ENCODE measurements at regions not wholly inside any gene's neighbourhood (a gene's known extent, or its start where the extent isn't known, plus 50 kb on each side); places are given as distances from the start of the nearest gene placed in this dataset.

- TF ChIP-seq RAD21 (conservative IDR thresholded peaks at IDR 0.05) = no peak
- no peak for TF ChIP-seq REST (IDR thresholded peaks at IDR 0.05; ENCODE audit: borderline replicate concordance)
- no peak for TF ChIP-seq TAF1 (IDR thresholded peaks at IDR 0.05; ENCODE audit: low read depth)
- TF ChIP-seq MXI1 (conservative IDR thresholded peaks at IDR 0.05; ENCODE audit: poor library complexity, severe bottlenecking) = no peak
- TF ChIP-seq SMC3 (conservative IDR thresholded peaks at IDR 0.05; ENCODE audit: poor library complexity) = no peak
- TF ChIP-seq EZH2 (IDR thresholded peaks at IDR 0.05; ENCODE audit: borderline replicate concordance, insufficient read depth, low read length, poor library complexity, severe bottlenecking) = no peak
- no peak for TF ChIP-seq EP300 (conservative IDR thresholded peaks at IDR 0.05; ENCODE audit: poor library complexity, severe bottlenecking)
- no peak for TF ChIP-seq POLR2AphosphoS5 (IDR thresholded peaks at IDR 0.05)
- no peak for TF ChIP-seq CTCF (IDR thresholded peaks at IDR 0.05; ENCODE audit: poor library complexity, severe bottlenecking)
- H3K4me2 ChIP-seq (ENCODE audit: low read length) = no peak overlapping the region
- H3K79me2 ChIP-seq (replicated peaks; ENCODE audit: insufficient read depth, low read length) = no peaks in the 10 kb centered on the region
- no peaks in the 10 kb centered on the region for H3F3A ChIP-seq (ENCODE audit: insufficient read depth, low read length, poor library complexity, severe bottlenecking)
- no peak overlapping the region for H2AFZ ChIP-seq (ENCODE audit: low read depth, low read length)
- H3K27ac ChIP-seq (ENCODE audit: low read length) = no peak overlapping the region
- H3K4me3 ChIP-seq (ENCODE audit: low read length) = no peak overlapping the region
- H3K9ac ChIP-seq (ENCODE audit: low read length) = no peak overlapping the region
- H3K9me3 ChIP-seq (ENCODE audit: low read length) = no peaks in the 10 kb centered on the region
- no peaks in the 10 kb centered on the region for H3K9me2 ChIP-seq (ENCODE audit: insufficient read depth, low read length)
- H4K20me1 ChIP-seq (ENCODE audit: insufficient read depth) = no peaks in the 10 kb centered on the region
- no peaks in the 10 kb centered on the region for H3K36me3 ChIP-seq (ENCODE audit: insufficient read depth, low read length)
- H3K27me3 ChIP-seq (ENCODE audit: insufficient read depth, low read depth, low read length) = no peaks in the 10 kb centered on the region
Measured at GRCh38 chr5:90037646-90038045, 371.9 kb downstream of the CETN3 start.

- Histone ChIP-seq H3F3A (ENCODE audit: insufficient read depth, low read length, poor library complexity, severe bottlenecking) (no peaks in the 10 kb centered on the region), H3K36me3 (ENCODE audit: insufficient read depth, low read length) (no peaks in the 10 kb centered on the region), H2AFZ (ENCODE audit: low read depth, low read length) (no peak overlapping the region), H3K9ac (ENCODE audit: low read length) (no peak overlapping the region), H3K27me3 (ENCODE audit: insufficient read depth, low read depth, low read length) (no peaks in the 10 kb centered on the region), H4K20me1 (ENCODE audit: insufficient read depth) (no peaks in the 10 kb centered on the region), H3K27ac (ENCODE audit: low read length) (no peak overlapping the region), H3K79me2 (replicated peaks; ENCODE audit: insufficient read depth, low read length) (no peaks in the 10 kb centered on the region), H3K4me2 (ENCODE audit: low read length) (no peak overlapping the region), H3K9me2 (ENCODE audit: insufficient read depth, low read length) (no peaks in the 10 kb centered on the region), H3K9me3 (ENCODE audit: low read length) (no peaks in the 10 kb centered on the region), H3K4me3 (ENCODE audit: low read length) (no peak overlapping the region)
- TF ChIP-seq POLR2AphosphoS5 (IDR thresholded peaks at IDR 0.05) (no peak), CTCF (IDR thresholded peaks at IDR 0.05; ENCODE audit: poor library complexity, severe bottlenecking) (no peak), MXI1 (conservative IDR thresholded peaks at IDR 0.05; ENCODE audit: poor library complexity, severe bottlenecking) (no peak), RAD21 (conservative IDR thresholded peaks at IDR 0.05) (no peak), EZH2 (IDR thresholded peaks at IDR 0.05; ENCODE audit: borderline replicate concordance, insufficient read depth, low read length, poor library complexity, severe bottlenecking) (no peak), EP300 (conservative IDR thresholded peaks at IDR 0.05; ENCODE audit: poor library complexity, severe bottlenecking) (no peak), TAF1 (IDR thresholded peaks at IDR 0.05; ENCODE audit: low read depth) (no peak), SMC3 (conservative IDR thresholded peaks at IDR 0.05; ENCODE audit: poor library complexity) (no peak), REST (IDR thresholded peaks at IDR 0.05; ENCODE audit: borderline replicate concordance) (no peak)
Measured at GRCh38 chr5:90022711-90023053, 386.9 kb downstream of the CETN3 start.

Measured in neural cell (in vitro differentiated cells).